AG20443 (cell line): ENCODE measurements at regions not wholly inside any gene's neighbourhood (a gene's known extent, or its start where the extent isn't known, plus 50 kb on each side); places are given as distances from the start of the nearest gene placed in this dataset.
"Not testable (repeated sequence)": the region's sequence is repeated elsewhere in the genome, so short reads cannot be mapped to it uniquely, and the experiment has no call there.

ENCODE experiments used
- DNase-seq: peaks from one replicate; pipeline ENCODE4 v3.0.0; 2012; ENCODE audit warnings: low spot score, mixed read lengths

GRCh38 chr1:30123896-30124295 is 599.5 kb downstream of the MATN1 start:
- DNase-seq = no peak

- no peak for DNase-seq
These were observed 600.3 kb downstream of the MATN1 start for GRCh38 chr1:30123036-30123435.

- no peak for DNase-seq
These were observed 603.0 kb downstream of the MATN1 start for GRCh38 chr1:30120245-30121000.

- DNase-seq = no peak
These were observed 605.7 kb downstream of the MATN1 start for GRCh38 chr1:30117685-30118084.

DNA sequence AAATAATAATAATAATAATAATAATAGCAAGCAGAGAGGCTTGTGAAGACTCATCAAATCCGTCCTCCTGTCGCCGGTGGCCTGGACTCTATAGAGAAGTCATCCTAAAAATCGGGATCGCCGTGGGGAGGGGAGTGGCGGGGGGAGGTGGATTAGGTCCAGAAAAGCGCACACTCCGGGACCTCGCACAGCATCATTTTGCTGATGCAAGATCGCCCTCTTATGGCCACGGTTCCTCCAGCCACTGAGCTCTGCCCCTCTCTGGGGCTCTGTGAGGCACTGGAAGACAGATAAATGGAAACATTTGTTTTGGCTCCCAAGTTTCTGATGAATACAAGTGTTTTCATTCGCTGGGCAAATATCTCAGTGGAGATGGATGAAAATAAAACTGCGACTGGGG is 612.0 kb downstream of the MATN1 start:
- peak; percentile 75 for DNase-seq

DNA sequence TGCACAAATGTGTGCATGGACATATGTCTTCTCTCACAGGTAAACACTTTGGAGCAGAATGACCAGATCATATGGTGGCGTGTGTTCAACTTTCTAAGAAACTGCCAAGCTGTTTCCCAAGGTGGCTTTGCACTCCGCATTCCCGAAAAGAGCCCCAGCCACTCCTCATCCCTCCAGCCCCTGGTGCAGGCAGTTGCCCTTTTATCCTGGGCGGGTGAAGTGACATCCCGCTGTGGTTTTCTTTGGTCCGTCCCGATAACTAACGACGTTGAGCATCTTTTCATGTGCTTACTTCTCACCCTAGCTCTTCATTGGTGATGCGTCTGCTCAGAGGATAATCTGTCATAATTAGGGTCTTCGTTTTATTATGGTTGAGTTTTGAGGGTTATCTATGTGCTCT is 612.5 kb downstream of the MATN1 start:
- DNase-seq = no peak

- DNase-seq = peak; percentile 34
These were observed 613.5 kb downstream of the MATN1 start for GRCh38 chr1:30109853-30110252.

DNA sequence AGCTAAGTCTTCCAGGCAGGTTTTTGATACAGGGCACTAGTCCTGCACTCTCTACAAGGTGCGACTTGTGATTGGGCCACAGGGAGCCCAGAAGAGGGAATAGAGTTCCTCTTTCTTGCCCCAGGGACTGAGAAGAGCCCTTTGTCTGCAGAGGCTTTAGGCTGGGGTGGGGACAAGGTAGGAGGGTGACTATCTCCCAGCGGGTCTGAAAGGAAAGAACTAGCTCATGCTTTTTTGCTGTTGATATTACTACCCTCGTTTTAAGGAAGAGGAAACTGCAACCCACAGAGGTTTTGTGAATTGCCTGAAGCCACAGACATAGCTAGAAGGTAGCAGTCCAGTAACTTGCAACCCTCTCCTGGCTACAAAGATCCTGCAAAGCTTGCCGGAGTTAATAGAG is 615.2 kb downstream of the MATN1 start:
- no peak for DNase-seq

DNA sequence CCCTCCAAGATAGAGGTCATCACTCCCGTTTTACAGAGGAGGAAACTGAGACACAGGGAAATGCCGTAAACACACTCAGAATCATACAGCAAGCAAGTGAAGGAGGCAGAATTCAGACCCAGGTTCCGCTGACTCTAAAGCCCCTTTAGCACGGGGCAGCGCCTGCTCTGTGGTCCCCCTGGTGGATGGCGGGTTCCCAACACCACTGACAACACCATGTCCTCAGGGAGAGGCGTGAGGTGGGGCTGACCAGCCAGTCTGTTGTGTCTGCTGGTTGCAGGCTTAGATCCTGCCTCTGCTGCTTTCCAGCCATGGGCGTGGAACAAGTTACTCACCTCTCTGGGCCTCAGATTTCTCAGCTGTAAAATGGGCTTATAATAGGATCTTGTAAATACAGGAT is 617.3 kb downstream of the MATN1 start:
- DNase-seq = peak; percentile 52

GRCh38 chr1:30104551-30104950 is 618.8 kb downstream of the MATN1 start:
- no peak for DNase-seq

- DNase-seq = no peak
These were observed 619.5 kb downstream of the MATN1 start for GRCh38 chr1:30103708-30104411.

- no peak for DNase-seq
These were observed 620.8 kb downstream of the MATN1 start for GRCh38 chr1:30102605-30103004.

DNA sequence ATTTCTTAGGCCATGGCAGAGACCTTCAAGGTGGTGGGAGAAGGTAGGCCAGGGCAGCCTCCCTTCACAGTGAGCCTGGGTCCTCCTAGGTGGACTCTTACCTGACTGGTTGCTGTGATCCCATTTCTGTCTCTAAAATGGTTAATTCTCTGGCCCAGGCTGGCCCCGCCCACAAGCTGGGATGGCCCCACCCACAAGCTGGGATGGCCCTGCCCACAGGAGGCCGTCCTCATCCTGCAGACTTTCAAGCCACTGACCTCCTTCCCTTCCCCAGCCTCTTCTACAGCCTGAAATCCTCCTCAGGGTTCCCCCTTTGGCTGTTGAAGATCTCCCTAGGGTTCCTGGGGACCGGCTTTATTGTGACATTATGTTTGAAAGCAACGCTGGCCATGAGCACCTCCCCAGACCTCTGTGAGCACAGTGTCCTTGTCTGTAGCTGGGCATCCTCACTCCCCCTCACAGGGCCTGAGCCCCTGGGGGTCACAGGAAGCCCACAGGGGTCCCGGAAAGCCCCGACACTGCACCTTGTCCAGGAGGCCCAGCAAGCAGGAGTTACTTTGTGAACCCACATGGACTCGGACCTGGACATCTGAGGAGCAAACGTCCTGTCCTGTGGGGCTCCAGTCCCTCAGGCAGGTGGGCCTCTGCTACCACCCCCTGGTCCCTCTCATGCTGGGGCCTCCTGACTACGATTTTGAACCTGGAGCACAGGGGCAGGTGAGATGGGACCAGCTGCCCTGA is 621.7 kb downstream of the MATN1 start:
- DNase-seq = peak; percentile 45

DNA sequence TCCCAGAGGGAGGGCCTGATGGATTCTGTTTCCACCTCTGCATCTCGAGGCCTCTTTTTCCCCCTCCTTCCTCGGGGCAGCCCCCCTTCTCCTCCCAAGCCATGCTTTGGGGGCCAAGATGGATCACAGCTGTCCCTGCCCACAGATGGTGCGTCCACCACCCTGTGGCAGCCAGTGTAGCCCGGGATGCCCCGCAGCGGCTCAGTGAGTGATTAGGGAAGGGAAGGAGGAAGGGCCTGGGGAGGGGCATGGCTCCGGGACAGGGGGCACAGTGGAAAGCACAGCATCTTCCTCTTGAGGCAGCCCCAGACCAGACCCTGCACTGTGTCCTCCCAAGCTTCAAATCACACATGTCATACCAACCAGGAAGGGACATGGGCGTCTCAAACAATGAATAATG is 622.4 kb downstream of the MATN1 start:
- DNase-seq = no peak

DNA sequence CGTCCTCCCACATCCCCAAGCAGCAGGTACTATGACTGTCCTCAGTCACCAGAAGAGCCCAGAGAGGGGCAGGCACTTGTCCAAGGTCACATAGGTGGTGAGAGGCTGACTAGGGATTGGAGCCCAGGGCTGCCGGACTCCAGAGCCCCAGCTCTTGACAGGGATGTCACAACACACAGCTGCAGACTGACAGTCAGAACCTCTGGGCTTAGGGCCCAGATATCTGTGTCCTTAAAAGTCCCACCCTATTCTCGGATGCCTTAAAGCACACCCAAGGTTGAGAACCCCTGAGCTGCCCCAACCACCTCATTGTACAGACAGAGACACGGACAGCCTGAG is 622.9 kb downstream of the MATN1 start:
- DNase-seq = no peak

DNA sequence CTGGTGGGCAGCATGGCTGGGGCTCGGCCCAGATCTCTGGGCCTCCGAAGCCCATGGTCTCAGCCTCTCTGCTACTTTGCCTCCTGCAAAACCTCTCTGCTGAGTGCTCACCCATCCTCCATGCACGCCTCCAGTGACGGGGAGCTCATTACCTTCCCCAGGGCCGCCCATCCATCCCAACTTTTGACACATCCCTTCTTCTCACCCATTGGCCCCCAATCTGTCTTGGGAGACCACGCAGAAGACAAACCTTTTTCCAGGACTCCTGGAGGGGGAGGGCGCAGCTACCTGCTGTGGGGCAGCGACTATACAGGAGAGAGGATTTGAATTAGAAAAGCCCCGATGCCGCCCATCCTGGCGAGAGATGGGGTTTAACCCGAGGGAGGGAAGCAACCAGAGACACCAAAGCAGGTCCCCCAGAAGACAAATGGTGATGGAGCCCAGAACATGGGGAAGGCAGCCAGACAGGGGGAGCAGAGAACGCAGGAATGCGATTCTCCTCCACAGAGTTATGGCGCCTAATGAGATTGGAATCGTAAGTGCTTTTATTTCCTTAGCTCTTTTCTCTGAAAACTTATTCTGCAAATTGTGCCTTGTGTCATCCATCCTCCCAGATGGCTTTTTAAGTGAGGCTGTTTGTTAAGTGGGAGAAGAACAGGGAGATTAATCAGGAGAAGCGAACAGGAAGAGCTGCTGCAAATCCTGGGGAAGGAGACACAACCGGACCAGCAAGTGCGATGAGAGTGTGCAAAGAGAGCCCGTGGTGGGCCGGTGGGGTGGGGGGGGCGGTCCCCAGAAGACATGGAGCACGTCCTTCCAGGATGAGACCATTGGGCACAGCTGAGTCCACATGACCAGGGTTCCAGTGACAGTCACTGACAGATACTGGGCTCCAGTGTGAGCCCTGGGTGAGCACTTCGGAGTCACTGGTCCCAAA is 623.5 kb downstream of the MATN1 start:
- DNase-seq = no peak

DNA sequence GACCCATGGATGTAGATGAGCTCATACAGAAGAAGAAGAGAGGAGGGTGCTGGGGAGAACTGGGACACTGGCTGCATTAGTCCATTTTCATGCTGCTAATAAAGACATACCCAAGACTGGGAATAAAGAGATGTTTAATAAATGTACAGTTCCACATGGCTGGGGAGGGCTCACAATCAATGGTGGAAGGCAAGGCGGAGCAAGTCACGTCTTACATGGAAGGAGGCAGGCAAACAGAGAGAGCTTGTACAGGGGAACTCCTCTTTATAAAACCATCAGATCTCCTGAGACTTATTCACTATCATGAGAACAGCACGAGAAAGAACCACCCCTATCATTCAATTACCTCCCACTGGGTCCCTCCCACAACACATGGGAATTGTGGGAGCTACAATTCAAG is 625.5 kb downstream of the MATN1 start:
- DNase-seq = not testable (repeated sequence)

DNA sequence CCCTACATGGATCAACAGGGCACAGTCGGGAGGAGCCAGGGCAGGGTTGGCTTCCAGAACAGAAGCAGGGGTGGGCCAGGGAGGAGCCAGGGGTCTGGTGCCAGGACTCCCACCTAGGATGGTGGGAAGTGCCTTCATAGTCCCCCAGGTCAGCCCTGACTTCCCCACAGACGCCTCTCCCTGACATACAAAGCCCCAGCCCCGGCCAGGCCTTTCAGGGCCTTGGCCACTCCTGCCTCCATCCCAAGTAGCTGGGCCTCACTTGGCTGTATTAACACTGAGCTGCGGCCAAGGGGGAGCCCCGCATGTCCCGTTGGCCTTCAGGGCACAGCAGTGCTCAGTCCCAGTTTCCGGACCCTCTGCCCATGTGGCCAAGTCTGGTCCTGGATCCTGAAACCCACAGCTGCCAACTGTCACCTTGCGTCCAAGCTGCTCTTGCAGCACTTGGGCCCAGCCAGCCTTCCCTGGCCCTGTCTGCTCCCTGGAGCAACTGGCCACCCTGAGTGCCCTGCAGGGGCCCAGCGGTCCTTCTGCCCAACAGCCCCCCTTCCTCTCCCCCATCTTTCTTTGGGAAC is 627.8 kb downstream of the MATN1 start:
- DNase-seq = no peak

DNA sequence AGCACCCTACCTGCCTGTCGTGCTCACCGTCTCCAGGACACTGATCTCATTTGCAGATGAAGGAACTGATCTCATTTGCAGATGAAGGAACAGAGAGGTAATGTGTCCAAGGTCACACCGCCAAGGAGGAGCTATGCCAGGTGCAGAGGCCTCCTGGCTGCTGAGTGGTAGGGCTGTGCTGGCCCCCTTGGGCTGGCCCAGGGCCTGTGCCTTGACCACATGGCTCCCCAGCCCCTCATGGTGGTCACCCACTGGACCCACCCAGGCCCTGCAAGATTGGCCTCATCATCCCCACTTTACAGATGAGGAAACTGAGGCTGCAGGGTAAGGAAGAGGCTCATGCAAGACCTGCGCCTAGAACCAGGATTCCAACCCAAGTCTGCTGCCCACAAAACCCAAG is 628.3 kb downstream of the MATN1 start:
- no peak for DNase-seq

DNA sequence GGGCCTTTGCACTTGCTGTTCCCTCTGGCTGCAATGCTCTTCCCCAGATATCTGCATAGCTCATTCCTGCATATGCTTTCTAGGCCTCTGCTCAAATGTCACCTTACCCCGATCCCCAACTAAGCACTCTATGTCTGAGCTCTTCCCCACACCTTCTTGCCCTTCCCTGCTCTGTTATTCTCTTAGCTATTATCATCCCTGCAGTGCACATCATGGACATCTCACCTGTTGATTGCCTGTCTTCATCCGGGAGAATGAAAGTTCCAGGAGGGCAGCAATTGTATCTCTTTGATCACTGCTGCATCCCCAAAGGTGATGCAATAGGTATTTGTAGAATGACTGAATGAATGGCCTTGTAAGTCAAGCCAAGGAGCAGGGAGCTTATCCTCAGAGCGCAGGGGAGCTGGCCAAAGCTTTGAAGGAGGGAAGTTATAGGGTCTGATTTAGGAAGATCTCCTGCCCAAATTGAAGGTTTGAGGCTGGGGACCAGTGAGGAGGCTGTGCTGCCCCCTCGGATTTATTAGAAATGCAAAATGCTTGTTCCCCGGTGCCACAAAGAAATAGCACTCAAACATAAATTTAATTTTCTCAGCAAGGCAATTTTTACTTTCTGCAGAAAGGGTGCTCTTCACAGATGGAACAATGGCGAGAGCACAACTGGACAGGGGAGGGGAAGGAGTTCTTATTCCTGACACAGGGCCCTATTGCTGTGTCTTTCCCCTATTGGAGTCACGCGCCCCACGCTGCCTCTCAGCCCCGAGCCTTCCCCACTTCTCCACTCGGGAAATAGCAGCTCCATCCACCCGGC is 631.1 kb downstream of the MATN1 start:
- no peak for DNase-seq
